ENCODE measurements at regions not wholly inside any gene's neighbourhood (a gene's known extent, or its start where the extent isn't known, plus 50 kb on each side); places are given as distances from the start of the nearest gene placed in this dataset.

- TF ChIP-seq CTCF (IDR thresholded peaks at IDR 0.05; ENCODE audit: low read depth, low read length, missing control alignments): no peak
- DNase-seq: no peak
- Histone ChIP-seq H3K4me3 (ENCODE audit: low read depth, low read length) (no peak overlapping the region), H3K27me3 (replicated peaks) (no peaks in the 10 kb centered on the region), H3K36me3 (replicated peaks) (no peaks in the 10 kb centered on the region), H3K27ac (no peak overlapping the region)
- in situ Hi-C loops (cut with HindIII; ENCODE audit: low pct_ligation_motif_present, low sequenced_read_pairs): no loop called here
Observed at GRCh38 chr4:126547352-126547751, 1085.4 kb upstream of the INTU start.

- no peak overlapping the region for H3K27ac ChIP-seq
- no peaks in the 10 kb centered on the region for H3K36me3 ChIP-seq (replicated peaks)
- no peak for TF ChIP-seq CTCF (IDR thresholded peaks at IDR 0.05; ENCODE audit: low read depth, low read length, missing control alignments)
- in situ Hi-C loops (cut with HindIII; ENCODE audit: low pct_ligation_motif_present, low sequenced_read_pairs): no loop called here
- H3K4me3 ChIP-seq (ENCODE audit: low read depth, low read length): no peak overlapping the region
- no peaks in the 10 kb centered on the region for H3K27me3 ChIP-seq (replicated peaks)
- DNase-seq: no peak
Observed at GRCh38 chr4:126548890-126549289, 1083.9 kb upstream of the INTU start.

- in situ Hi-C loops (cut with HindIII; ENCODE audit: low pct_ligation_motif_present, low sequenced_read_pairs): no loop called here
- Histone ChIP-seq H3K27ac (no peak overlapping the region), H3K36me3 (replicated peaks) (no peaks in the 10 kb centered on the region), H3K4me3 (ENCODE audit: low read depth, low read length) (no peak overlapping the region), H3K27me3 (replicated peaks) (no peaks in the 10 kb centered on the region)
- no peak for DNase-seq
- no peak for TF ChIP-seq CTCF (IDR thresholded peaks at IDR 0.05; ENCODE audit: low read depth, low read length, missing control alignments)
Observed at GRCh38 chr4:126552321-126552720, 1080.4 kb upstream of the INTU start.

GRCh38 chr4:126553248-126553647 is 1079.5 kb upstream of the INTU start:
- in situ Hi-C loops (cut with HindIII; ENCODE audit: low pct_ligation_motif_present, low sequenced_read_pairs): no loop called here
- H3K27me3 ChIP-seq (replicated peaks): no peaks in the 10 kb centered on the region
- H3K36me3 ChIP-seq (replicated peaks): no peaks in the 10 kb centered on the region
- H3K27ac ChIP-seq: no peak overlapping the region
- no peak for TF ChIP-seq CTCF (IDR thresholded peaks at IDR 0.05; ENCODE audit: low read depth, low read length, missing control alignments)
- no peak overlapping the region for H3K4me3 ChIP-seq (ENCODE audit: low read depth, low read length)
- no peak for DNase-seq

- H3K27me3 ChIP-seq (replicated peaks): no peaks in the 10 kb centered on the region
- no peak for TF ChIP-seq CTCF (IDR thresholded peaks at IDR 0.05; ENCODE audit: low read depth, low read length, missing control alignments)
- in situ Hi-C loops (cut with HindIII; ENCODE audit: low pct_ligation_motif_present, low sequenced_read_pairs): no loop called here
- no peaks in the 10 kb centered on the region for H3K36me3 ChIP-seq (replicated peaks)
- no peak overlapping the region for H3K4me3 ChIP-seq (ENCODE audit: low read depth, low read length)
- DNase-seq: no peak
- H3K27ac ChIP-seq: no peak overlapping the region
Observed at GRCh38 chr4:126558596-126558995, 1074.2 kb upstream of the INTU start.

GRCh38 chr4:126559961-126560360 is 1072.8 kb upstream of the INTU start:
- no peak overlapping the region for H3K4me3 ChIP-seq (ENCODE audit: low read depth, low read length)
- no peaks in the 10 kb centered on the region for H3K36me3 ChIP-seq (replicated peaks)
- H3K27ac ChIP-seq: no peak overlapping the region
- TF ChIP-seq CTCF (IDR thresholded peaks at IDR 0.05; ENCODE audit: low read depth, low read length, missing control alignments): no peak
- in situ Hi-C loops (cut with HindIII; ENCODE audit: low pct_ligation_motif_present, low sequenced_read_pairs): no loop called here
- no peaks in the 10 kb centered on the region for H3K27me3 ChIP-seq (replicated peaks)
- DNase-seq: no peak
